Natural killer cell (primary cell): ENCODE measurements at regions not wholly inside any gene's neighbourhood (a gene's known extent, or its start where the extent isn't known, plus 50 kb on each side); places are given as distances from the start of the nearest gene placed in this dataset.

Experiments used
- ATAC-seq, 3 donors: fragments of 150-1000 bp in 2 of 3; fragments of 200-7000 bp in 1 of 3; cut with Tn5 transposase; 1 replicate in 1 of 3; 2 replicates in 2 of 3; pipeline ENCODE4 v1.10.0; 2021; ENCODE audit warnings: mild to moderate bottlenecking in 2 of 3, moderate library complexity in 2 of 3
- DNase-seq, 2 donors: peaks; one replicate each; pipeline versions ENCODE4 v3.0.0 to v3.0.0-alpha.2; 2013 to 2021; ENCODE audit warnings: mixed read lengths in 1 of 2
- H3K27ac ChIP-seq: one replicate; pipeline ENCODE4 v1.5.1; 2013; ENCODE audit warnings: mild to moderate bottlenecking, low read length
- H3K27me3 ChIP-seq: one replicate; pipeline ENCODE4 v1.6.1; 2013; ENCODE audit warnings: low read length; ENCODE audit not compliant: control insufficient read depth, insufficient read depth
- H3K36me3 ChIP-seq: one replicate; pipeline ENCODE4 v1.6.1; 2013; ENCODE audit warnings: low read length; ENCODE audit not compliant: control insufficient read depth, insufficient read depth
- H3K4me1 ChIP-seq: one replicate; pipeline ENCODE4 v1.6.1; 2013; ENCODE audit warnings: low read length; ENCODE audit not compliant: control insufficient read depth, insufficient read depth
- H3K4me3 ChIP-seq: one replicate; pipeline ENCODE4 v1.5.1; 2013; ENCODE audit warnings: low read length
- H3K9me3 ChIP-seq: one replicate; pipeline ENCODE4 v1.6.1; 2013; ENCODE audit warnings: low read length; ENCODE audit not compliant: control insufficient read depth, insufficient read depth
- H3K27ac Mint-ChIP-seq, 2 donors: one replicate each; pipeline ENCODE4 v1.8.0; 2022; ENCODE audit warnings: mild to moderate bottlenecking in 2 of 2, mixed read lengths in 2 of 2, moderate library complexity in 1 of 2
- H3K27me3 Mint-ChIP-seq, 2 donors: one replicate each; pipeline ENCODE4 v1.8.0; 2022; ENCODE audit warnings: low read depth in 2 of 2, mixed read lengths in 2 of 2
- H3K36me3 Mint-ChIP-seq: one replicate; pipeline ENCODE4 v1.8.0; 2022; ENCODE audit warnings: mixed read lengths
- H3K4me1 Mint-ChIP-seq, 2 donors: one replicate each; pipeline ENCODE4 v1.8.0; 2022; ENCODE audit warnings: mixed read lengths in 2 of 2
- H3K4me3 Mint-ChIP-seq: one replicate; pipeline ENCODE4 v1.8.0; 2022; ENCODE audit warnings: mild to moderate bottlenecking, moderate library complexity, mixed read lengths
- H3K9me3 Mint-ChIP-seq, 2 donors: one replicate each; pipeline ENCODE4 v1.8.0; 2022; ENCODE audit warnings: mixed read lengths in 2 of 2
- CTCF ChIP-seq: fragments of 200-600 bp; IDR thresholded peaks from one replicate; pipeline ENCODE4 v1.8.0; 2022; ENCODE audit warnings: antibody characterized with exemption
- WGBS: methylation state at CpG from one replicate; pipeline ENCODE4 v1.1.7; 2013; ENCODE audit warnings: missing lambda C conversion rate; ENCODE audit not compliant: insufficient coverage; 5-methylcytosine and 5-hydroxymethylcytosine counted together
- intact Hi-C: fragments of 100-400 bp; cut with micrococcal nuclease; formaldehyde crosslinking; loops from one replicate; pipeline ENCODE4 v1.14.2; 2022

- no peak overlapping the region for H3K27ac ChIP-seq
- no peak overlapping the region for H3K4me3 Mint-ChIP-seq
- H3K27me3 ChIP-seq, result no peaks in the 10 kb centered on the region
- no peaks in the 10 kb centered on the region for H3K36me3 ChIP-seq
- no peaks in the 10 kb centered on the region for H3K4me1 ChIP-seq
- no peak for TF ChIP-seq CTCF
- no peaks in the 10 kb centered on the region for H3K27me3 Mint-ChIP-seq
- no peak for ATAC-seq
- DNase-seq, result no peak
- no peaks in the 10 kb centered on the region for H3K36me3 Mint-ChIP-seq
- no peak overlapping the region for H3K27ac Mint-ChIP-seq
- H3K4me3 ChIP-seq, result no peak overlapping the region
- peaks cover 3% of the 10 kb centered on the region for H3K9me3 ChIP-seq
- intact Hi-C loops, result no loop called here
- H3K4me1 Mint-ChIP-seq, result no peaks in the 10 kb centered on the region
- peaks cover 9 to 16% of the 10 kb centered on the region in 2 donors for H3K9me3 Mint-ChIP-seq
Observed at GRCh38 chr4:60590116-60590515, 610.0 kb upstream of the ADGRL3 start.

GRCh38 chr4:60605646-60606354 is 594.3 kb upstream of the ADGRL3 start:
- Histone ChIP-seq H3K4me1 (no peaks in the 10 kb centered on the region), H3K36me3 (no peaks in the 10 kb centered on the region), H3K4me3 (no peak overlapping the region), H3K27me3 (no peaks in the 10 kb centered on the region), H3K9me3 (peaks cover 14% of the 10 kb centered on the region), H3K27ac (no peak overlapping the region)
- Mint-ChIP-seq H3K4me3 (no peak overlapping the region), H3K27me3 (no peaks in the 10 kb centered on the region), H3K4me1 (no peaks in the 10 kb centered on the region), H3K36me3 (no peaks in the 10 kb centered on the region), H3K27ac (no peak overlapping the region), H3K9me3 (peaks cover 13% of the 10 kb centered on the region in 2 donors)
- no peak for TF ChIP-seq CTCF
- DNase-seq, result no peak
- 30% methylated on average over 2 of the region's 2 CpGs for WGBS
- intact Hi-C loops, result no loop called here
- no peak for ATAC-seq

- H3K4me3 ChIP-seq, result no peak overlapping the region
- no peaks in the 10 kb centered on the region for H3K27me3 Mint-ChIP-seq
- ATAC-seq (no peak), DNase-seq (no peak)
- intact Hi-C loops, result no loop called here
- no peak overlapping the region for H3K27ac ChIP-seq
- H3K4me1 Mint-ChIP-seq, result no peaks in the 10 kb centered on the region
- H3K9me3 ChIP-seq, result peaks cover 9% of the 10 kb centered on the region
- no peak overlapping the region for H3K4me3 Mint-ChIP-seq
- 87% methylated on average over 8 of the region's 9 CpGs for WGBS
- no peak overlapping the region for H3K27ac Mint-ChIP-seq
- no peak for TF ChIP-seq CTCF
- no peaks in the 10 kb centered on the region for H3K36me3 ChIP-seq
- H3K27me3 ChIP-seq, result no peaks in the 10 kb centered on the region
- peaks cover under 1% of the 10 kb centered on the region for H3K36me3 Mint-ChIP-seq
- peaks cover 9 to 27% of the 10 kb centered on the region in 2 donors for H3K9me3 Mint-ChIP-seq
- no peaks in the 10 kb centered on the region for H3K4me1 ChIP-seq
Observed at GRCh38 chr4:60611762-60612496, 588.2 kb upstream of the ADGRL3 start.
